Neural progenitor cell (in vitro differentiated cells): ENCODE measurements at regions not wholly inside any gene's neighbourhood (a gene's known extent, or its start where the extent isn't known, plus 50 kb on each side); places are given as distances from the start of the nearest gene placed in this dataset.
"Not testable (repeated sequence)": the region's sequence is repeated elsewhere in the genome, so short reads cannot be mapped to it uniquely, and the experiment has no call there.

Source experiments
- DNase-seq: peaks from one replicate; pipeline ENCODE4 v3.0.0-alpha.2; 2016; ENCODE audit warnings: low spot score
- H2AFZ ChIP-seq: fragments of 200-600 bp; sonication (generic); replicated peaks from 2 replicates; pipeline ENCODE4 v1.6.1; 2016; ENCODE audit warnings: antibody characterized with exemption
- H3F3A ChIP-seq: fragments of 200-600 bp; sonication (generic); 2 replicates; pipeline ENCODE4 v1.6.1; 2016; ENCODE audit warnings: antibody characterized with exemption, low read depth
- H3K27ac ChIP-seq: fragments of 200-600 bp; sonication (generic); 2 replicates; pipeline ENCODE4 v1.5.1; 2016; ENCODE audit warnings: mild to moderate bottlenecking
- H3K27me3 ChIP-seq: fragments of 200-600 bp; sonication (generic); 2 replicates; pipeline ENCODE4 v1.6.1; 2016; ENCODE audit warnings: mild to moderate bottlenecking, moderate library complexity
- H3K36me3 ChIP-seq: fragments of 200-600 bp; sonication (generic); 2 replicates; pipeline ENCODE4 v1.5.1; 2016
- H3K4me1 ChIP-seq: fragments of 200-600 bp; sonication (generic); 2 replicates; pipeline ENCODE4 v1.6.1; 2016; ENCODE audit warnings: mixed run types
- H3K4me2 ChIP-seq: fragments of 200-600 bp; sonication (generic); 2 replicates; pipeline ENCODE4 v1.6.1; 2016
- H3K4me3 ChIP-seq: fragments of 200-600 bp; sonication (generic); 2 replicates; pipeline ENCODE4 v1.5.1; 2016
- H3K79me2 ChIP-seq: fragments of 200-600 bp; sonication (generic); 2 replicates; pipeline ENCODE4 v1.6.1; 2016; ENCODE audit warnings: low read depth
- H3K9ac ChIP-seq: fragments of 200-600 bp; sonication (generic); 2 replicates; pipeline ENCODE4 v1.6.1; 2016
- H3K9me3 ChIP-seq: fragments of 200-600 bp; sonication (generic); 2 replicates; pipeline ENCODE4 v1.5.1; 2016; ENCODE audit warnings: low read depth
- H4K20me1 ChIP-seq: fragments of 200-600 bp; sonication (generic); 2 replicates; pipeline ENCODE4 v1.6.1; 2016; ENCODE audit warnings: low read depth
- H3K27ac Mint-ChIP-seq: 3 replicates; pipeline ENCODE4 v1.8.0; 2021; ENCODE audit warnings: mixed read lengths
- H3K27me3 Mint-ChIP-seq: 2 replicates; pipeline ENCODE4 v1.8.0; 2022; ENCODE audit warnings: low read depth, mild to moderate bottlenecking, inconsistent platforms, moderate library complexity, mixed read lengths; ENCODE audit not compliant: insufficient read depth
- H3K36me3 Mint-ChIP-seq: 3 replicates; pipeline ENCODE4 v1.8.0; 2021; ENCODE audit warnings: mixed read lengths
- H3K4me1 Mint-ChIP-seq: 3 replicates; pipeline ENCODE4 v1.8.0; 2021; ENCODE audit warnings: mixed read lengths
- H3K4me3 Mint-ChIP-seq: 3 replicates; pipeline ENCODE4 v1.8.0; 2021; ENCODE audit warnings: mild to moderate bottlenecking, moderate library complexity, mixed read lengths
- H3K9me3 Mint-ChIP-seq: 3 replicates; pipeline ENCODE4 v1.8.0; 2020; ENCODE audit warnings: mixed read lengths
- EZH2 ChIP-seq: fragments of 200-600 bp; sonication (generic); IDR thresholded peaks from 2 replicates; pipeline ENCODE4 v1.6.1; 2017; ENCODE audit warnings: antibody characterized with exemption, mild to moderate bottlenecking, moderate library complexity
- EZH2phosphoT487 ChIP-seq: fragments of 200-600 bp; sonication (generic); IDR thresholded peaks from 2 replicates; pipeline ENCODE4 v1.6.1; 2017; ENCODE audit warnings: antibody characterized with exemption
- TF ChIP-seq, protein P1 (sequence below): fragments of 200-600 bp; sonication (generic); IDR thresholded peaks from 2 replicates; pipeline ENCODE4 v1.5.1; 2017; ENCODE audit warnings: antibody characterized with exemption, mild to moderate bottlenecking

DNA sequence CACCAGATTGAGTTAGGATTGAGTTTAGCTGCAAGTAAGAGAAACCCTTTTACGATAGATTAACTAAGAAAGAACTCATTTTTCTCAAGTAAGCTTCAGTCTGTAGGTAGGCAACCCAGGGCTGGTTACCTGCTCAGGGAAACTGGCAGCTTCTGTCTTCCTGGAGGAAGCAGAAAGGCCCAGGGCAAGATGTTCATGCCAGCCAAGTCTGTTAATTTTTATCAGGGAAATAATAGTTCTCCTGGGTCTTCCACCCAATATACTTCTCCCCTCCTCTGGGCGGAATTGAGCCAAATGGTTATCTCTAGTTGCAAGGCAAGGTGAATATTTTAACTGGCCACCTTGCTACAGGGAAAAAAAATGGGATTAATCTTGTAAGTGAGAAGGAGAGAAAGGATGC lies 98.2 kb downstream of the UTRN start:
- Histone ChIP-seq H3K9ac (no peak overlapping the region), H3K79me2 (peaks cover 15% of the 10 kb centered on the region), H3K4me2 (no peak overlapping the region), H3K4me3 (no peak overlapping the region), H3K27me3 (no peaks in the 10 kb centered on the region), H3F3A (no peaks in the 10 kb centered on the region), H3K27ac (no peak overlapping the region), H3K9me3 (peaks cover 8% of the 10 kb centered on the region), H3K36me3 (no peaks in the 10 kb centered on the region), H2AFZ (no peak overlapping the region), H3K4me1 (no peaks in the 10 kb centered on the region), H4K20me1 (no peaks in the 10 kb centered on the region)
- no peak overlapping the region for H3K4me3 Mint-ChIP-seq
- peaks cover 15% of the 10 kb centered on the region for H3K9me3 Mint-ChIP-seq
- peaks cover 12% of the 10 kb centered on the region for H3K36me3 Mint-ChIP-seq
- DNase-seq, result no peak
- H3K4me1 Mint-ChIP-seq, result no peaks in the 10 kb centered on the region
- H3K27me3 Mint-ChIP-seq, result no peaks in the 10 kb centered on the region
- no peak for TF ChIP-seq EZH2
- TF ChIP-seq EZH2phosphoT487, result no peak
- TF ChIP-seq, protein P1, sequence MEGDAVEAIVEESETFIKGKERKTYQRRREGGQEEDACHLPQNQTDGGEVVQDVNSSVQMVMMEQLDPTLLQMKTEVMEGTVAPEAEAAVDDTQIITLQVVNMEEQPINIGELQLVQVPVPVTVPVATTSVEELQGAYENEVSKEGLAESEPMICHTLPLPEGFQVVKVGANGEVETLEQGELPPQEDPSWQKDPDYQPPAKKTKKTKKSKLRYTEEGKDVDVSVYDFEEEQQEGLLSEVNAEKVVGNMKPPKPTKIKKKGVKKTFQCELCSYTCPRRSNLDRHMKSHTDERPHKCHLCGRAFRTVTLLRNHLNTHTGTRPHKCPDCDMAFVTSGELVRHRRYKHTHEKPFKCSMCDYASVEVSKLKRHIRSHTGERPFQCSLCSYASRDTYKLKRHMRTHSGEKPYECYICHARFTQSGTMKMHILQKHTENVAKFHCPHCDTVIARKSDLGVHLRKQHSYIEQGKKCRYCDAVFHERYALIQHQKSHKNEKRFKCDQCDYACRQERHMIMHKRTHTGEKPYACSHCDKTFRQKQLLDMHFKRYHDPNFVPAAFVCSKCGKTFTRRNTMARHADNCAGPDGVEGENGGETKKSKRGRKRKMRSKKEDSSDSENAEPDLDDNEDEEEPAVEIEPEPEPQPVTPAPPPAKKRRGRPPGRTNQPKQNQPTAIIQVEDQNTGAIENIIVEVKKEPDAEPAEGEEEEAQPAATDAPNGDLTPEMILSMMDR, result no peak
- no peak overlapping the region for H3K27ac Mint-ChIP-seq

DNA sequence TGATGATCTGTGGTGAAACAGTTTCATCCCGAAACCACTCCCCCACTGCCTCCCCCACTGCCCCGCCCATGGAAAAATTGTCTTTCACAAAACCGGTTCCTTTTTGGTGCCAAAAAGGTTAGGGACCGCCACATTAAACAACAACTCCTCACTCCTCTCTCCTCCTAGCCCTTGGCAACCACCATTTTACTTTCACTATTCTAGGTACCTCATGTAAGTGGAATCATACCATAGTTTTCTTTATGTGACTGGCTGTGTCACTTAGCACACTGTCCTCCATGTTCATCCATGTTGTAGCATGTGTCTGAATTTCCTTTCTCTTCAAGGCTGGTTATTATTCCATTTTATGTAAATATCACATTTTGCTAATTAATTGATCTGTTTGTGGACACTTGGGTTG lies 99.3 kb downstream of the UTRN start:
- Histone ChIP-seq H3K79me2 (peaks cover 15% of the 10 kb centered on the region), H3K4me2 (no peak overlapping the region), H3K9ac (no peak overlapping the region), H3K4me1 (no peaks in the 10 kb centered on the region), H3K36me3 (no peaks in the 10 kb centered on the region), H3K9me3 (peaks cover 8% of the 10 kb centered on the region), H3F3A (no peaks in the 10 kb centered on the region), H3K27me3 (no peaks in the 10 kb centered on the region), H3K27ac (no peak overlapping the region), H4K20me1 (no peaks in the 10 kb centered on the region), H2AFZ (no peak overlapping the region), H3K4me3 (no peak overlapping the region)
- H3K4me1 Mint-ChIP-seq, result peaks cover 4% of the 10 kb centered on the region
- H3K9me3 Mint-ChIP-seq, result peaks cover 15% of the 10 kb centered on the region
- H3K36me3 Mint-ChIP-seq, result peaks cover 12% of the 10 kb centered on the region
- no peak for DNase-seq
- no peak for TF ChIP-seq EZH2phosphoT487
- no peak for TF ChIP-seq EZH2
- TF ChIP-seq, protein P1, result no peak
- H3K27ac Mint-ChIP-seq, result no peak overlapping the region
- no peaks in the 10 kb centered on the region for H3K27me3 Mint-ChIP-seq
- H3K4me3 Mint-ChIP-seq, result no peak overlapping the region

DNA sequence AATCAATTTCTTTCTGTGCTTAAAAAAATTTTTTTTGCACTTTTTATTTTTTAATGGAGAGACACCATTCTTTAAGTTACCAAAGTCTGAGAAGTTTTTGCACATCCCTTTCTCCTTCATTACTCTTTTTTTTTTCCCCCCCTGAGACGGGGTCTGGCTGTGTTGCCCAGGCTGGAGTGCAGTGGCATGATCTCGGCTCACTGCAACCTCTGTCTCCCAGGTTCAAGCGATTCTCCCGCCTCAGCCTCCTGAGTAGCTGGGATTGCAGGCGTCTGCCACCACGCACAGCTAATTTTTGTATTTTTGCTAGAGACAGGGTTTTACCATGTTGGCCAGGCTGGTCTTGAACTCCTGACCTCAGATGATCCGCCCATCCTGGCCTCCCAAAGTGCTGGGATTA lies 104.3 kb downstream of the UTRN start:
- H3K4me2 ChIP-seq, H3K4me3 Mint-ChIP-seq, H3K9ac ChIP-seq, H3K36me3 ChIP-seq, H3K79me2 ChIP-seq, DNase-seq, H3K27ac ChIP-seq, H4K20me1 ChIP-seq, H3F3A ChIP-seq, H3K4me3 ChIP-seq, H3K4me1 ChIP-seq, H3K9me3 ChIP-seq, H3K27me3 Mint-ChIP-seq, H3K36me3 Mint-ChIP-seq, H2AFZ ChIP-seq, H3K27ac Mint-ChIP-seq, H3K9me3 Mint-ChIP-seq, H3K27me3 ChIP-seq: not testable (repeated sequence)
- peaks cover 13% of the 10 kb centered on the region for H3K4me1 Mint-ChIP-seq

DNA sequence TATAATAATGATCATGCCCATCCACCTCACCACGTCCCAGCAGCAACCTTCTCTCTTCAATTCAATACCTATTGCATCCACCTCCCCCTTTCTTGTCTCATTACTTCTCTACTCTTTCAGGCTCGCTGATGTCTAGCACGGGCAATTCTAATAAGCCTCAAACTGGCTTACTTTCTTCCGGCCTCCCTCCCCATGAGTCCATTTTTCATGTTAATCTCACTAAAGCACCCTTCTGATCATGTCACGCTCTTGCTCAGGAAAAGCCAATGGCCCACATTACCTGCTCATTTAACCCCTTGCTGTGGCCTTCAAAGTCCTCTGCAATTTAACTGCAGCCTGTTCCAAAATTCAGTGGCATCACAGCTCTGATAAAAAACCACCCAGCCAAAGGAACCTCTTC lies 105.1 kb downstream of the UTRN start:
- no peaks in the 10 kb centered on the region for H3K4me1 ChIP-seq
- H3K79me2 ChIP-seq, result no peaks in the 10 kb centered on the region

More for the DNA sequence above, 105.1 kb downstream of the UTRN start:
- Histone ChIP-seq H3K9me3 (no peaks in the 10 kb centered on the region), H3K27ac (no peak overlapping the region), H4K20me1 (no peaks in the 10 kb centered on the region), H3K9ac (no peak overlapping the region), H3K4me3 (no peak overlapping the region), H2AFZ (no peak overlapping the region), H3K4me2 (no peak overlapping the region), H3F3A (no peaks in the 10 kb centered on the region), H3K27me3 (no peaks in the 10 kb centered on the region), H3K36me3 (no peaks in the 10 kb centered on the region)
- peaks cover 13% of the 10 kb centered on the region for H3K4me1 Mint-ChIP-seq
- no peak for DNase-seq
- H3K27me3 Mint-ChIP-seq, result peaks cover 3% of the 10 kb centered on the region
- H3K27ac Mint-ChIP-seq, result no peak overlapping the region
- no peak for TF ChIP-seq EZH2
- TF ChIP-seq, protein P1, result no peak
- TF ChIP-seq EZH2phosphoT487, result no peak
- H3K9me3 Mint-ChIP-seq, result no peaks in the 10 kb centered on the region
- no peak overlapping the region for H3K4me3 Mint-ChIP-seq
- H3K36me3 Mint-ChIP-seq, result peaks cover 4% of the 10 kb centered on the region
